HG03439 (cell line): ENCODE measurements at regions not wholly inside any gene's neighbourhood (a gene's known extent, or its start where the extent isn't known, plus 50 kb on each side); places are given as distances from the start of the nearest gene placed in this dataset.

Source experiments
- ATAC-seq: cut with Tn5 transposase; IDR thresholded peaks from one replicate; pipeline ENCODE4 v1.9.1; 2021; ENCODE audit warnings: mild to moderate bottlenecking, moderate library complexity; ENCODE audit not compliant: unreplicated experiment

GRCh38 chr18:45373286-45373880 is 241.9 kb upstream of the SLC14A2 start:
- no peak for ATAC-seq

GRCh38 chr18:45374236-45374635 is 241.0 kb upstream of the SLC14A2 start:
- no peak for ATAC-seq

GRCh38 chr18:45374878-45375630 is 240.2 kb upstream of the SLC14A2 start:
- ATAC-seq = no peak

- no peak for ATAC-seq
Observed at GRCh38 chr18:45376193-45376592, 239.1 kb upstream of the SLC14A2 start.

GRCh38 chr18:45378308-45378707 is 237.0 kb upstream of the SLC14A2 start:
- ATAC-seq = no peak

GRCh38 chr18:45378933-45379332 is 236.3 kb upstream of the SLC14A2 start:
- no peak for ATAC-seq

GRCh38 chr18:45379903-45380302 is 235.4 kb upstream of the SLC14A2 start:
- peak; percentile 56 for ATAC-seq

GRCh38 chr18:45381282-45381681 is 234.0 kb upstream of the SLC14A2 start:
- ATAC-seq = no peak

GRCh38 chr18:45383228-45383627 is 232.0 kb upstream of the SLC14A2 start:
- ATAC-seq = no peak

- ATAC-seq = peak; percentile 46
Observed at GRCh38 chr18:45384137-45384961, 230.9 kb upstream of the SLC14A2 start.

GRCh38 chr18:45384962-45385315 is 230.3 kb upstream of the SLC14A2 start:
- no peak for ATAC-seq

GRCh38 chr18:45386041-45386655 is 229.1 kb upstream of the SLC14A2 start:
- no peak for ATAC-seq

GRCh38 chr18:45387229-45387628 is 228.0 kb upstream of the SLC14A2 start:
- ATAC-seq = no peak

- ATAC-seq = no peak
Observed at GRCh38 chr18:45398448-45398847, 216.8 kb upstream of the SLC14A2 start.

- no peak for ATAC-seq
Observed at GRCh38 chr18:45399146-45399545, 216.1 kb upstream of the SLC14A2 start.

GRCh38 chr18:45399643-45400042 is 215.6 kb upstream of the SLC14A2 start:
- ATAC-seq = no peak

- ATAC-seq = no peak
Observed at GRCh38 chr18:45402485-45403056, 212.7 kb upstream of the SLC14A2 start.

GRCh38 chr18:45403341-45404049 is 211.8 kb upstream of the SLC14A2 start:
- no peak for ATAC-seq

GRCh38 chr18:45408218-45408617 is 207.1 kb upstream of the SLC14A2 start:
- ATAC-seq = no peak

GRCh38 chr18:45409971-45410370 is 205.3 kb upstream of the SLC14A2 start:
- no peak for ATAC-seq
